H9 (cell line): ENCODE measurements at regions not wholly inside any gene's neighbourhood (a gene's known extent, or its start where the extent isn't known, plus 50 kb on each side); places are given as distances from the start of the nearest gene placed in this dataset.

Experiments used
- DNase-seq: peaks from one replicate; pipeline ENCODE4 v3.0.0-alpha.2; 2017
- H2AFZ ChIP-seq: one replicate; pipeline ENCODE4 v1.6.1; 2013; ENCODE audit warnings: mild to moderate bottlenecking, low read length, control low read depth, moderate library complexity
- H2AK5ac ChIP-seq: 2 replicates; pipeline ENCODE4 v1.6.1; 2013; ENCODE audit warnings: low read length, control low read depth, mixed read lengths; ENCODE audit not compliant: insufficient read length
- H2BK120ac ChIP-seq: one replicate; pipeline ENCODE4 v1.6.1; 2013; ENCODE audit warnings: low read depth, mild to moderate bottlenecking, low read length, control low read depth, inconsistent platforms; ENCODE audit not compliant: poor library complexity, severe bottlenecking
- H2BK12ac ChIP-seq: 2 replicates; pipeline ENCODE4 v1.6.1; 2013; ENCODE audit warnings: low read length, control low read depth, mixed read lengths, low read depth; ENCODE audit not compliant: insufficient read length
- H2BK15ac ChIP-seq: 2 replicates; pipeline ENCODE4 v1.6.1; 2013; ENCODE audit warnings: low read depth, low read length, control low read depth
- H2BK20ac ChIP-seq: one replicate; pipeline ENCODE4 v1.6.1; 2013; ENCODE audit warnings: low read depth, mild to moderate bottlenecking, low read length, control low read depth, inconsistent platforms; ENCODE audit not compliant: poor library complexity, severe bottlenecking
- H2BK5ac ChIP-seq: 2 replicates; pipeline ENCODE4 v1.6.1; 2013; ENCODE audit warnings: low read length, control low read depth, mixed read lengths; ENCODE audit not compliant: insufficient read length
- H3K14ac ChIP-seq: 2 replicates; pipeline ENCODE4 v1.6.1; 2013; ENCODE audit warnings: low read length, control low read depth; ENCODE audit not compliant: insufficient read depth
- H3K18ac ChIP-seq: 2 replicates; pipeline ENCODE4 v1.6.1; 2013; ENCODE audit warnings: low read depth, mild to moderate bottlenecking, mixed read lengths, low read length, control low read depth; ENCODE audit not compliant: insufficient read length
- H3K23ac ChIP-seq: 2 replicates; pipeline ENCODE4 v1.6.1; 2013; ENCODE audit warnings: low read length, control low read depth, mixed read lengths, low read depth; ENCODE audit not compliant: insufficient read length
- H3K23me2 ChIP-seq: 2 replicates; pipeline ENCODE4 v1.6.1; 2013; ENCODE audit warnings: low read depth, mild to moderate bottlenecking, mixed read lengths, low read length, control low read depth; ENCODE audit not compliant: insufficient read length, poor library complexity, severe bottlenecking
- H3K27ac ChIP-seq: 2 replicates; pipeline ENCODE4 v1.5.1; 2013; ENCODE audit warnings: low read length, control low read depth, mixed read lengths, low read depth; ENCODE audit not compliant: insufficient read length
- H3K27me3 ChIP-seq: 2 replicates; pipeline ENCODE4 v1.6.1; 2013; ENCODE audit warnings: low read length, control low read depth, inconsistent platforms; ENCODE audit not compliant: insufficient read depth
- H3K4ac ChIP-seq: 2 replicates; pipeline ENCODE4 v1.6.1; 2013; ENCODE audit warnings: low read depth, mild to moderate bottlenecking, control low read depth, inconsistent platforms, low read length, moderate library complexity
- H3K4me1 ChIP-seq: 2 replicates; pipeline ENCODE4 v1.6.1; 2013; ENCODE audit warnings: low read length, control low read depth, inconsistent platforms; ENCODE audit not compliant: insufficient read depth
- H3K4me2 ChIP-seq: 2 replicates; pipeline ENCODE4 v1.6.1; 2013; ENCODE audit warnings: low read length, control low read depth, mixed read lengths; ENCODE audit not compliant: insufficient read length, insufficient read depth
- H3K56ac ChIP-seq: 2 replicates; pipeline ENCODE4 v1.6.1; 2013; ENCODE audit warnings: low read depth, mild to moderate bottlenecking, mixed read lengths, low read length, control low read depth; ENCODE audit not compliant: insufficient read length
- H3K79me1 ChIP-seq: 2 replicates; pipeline ENCODE4 v1.6.1; 2013; ENCODE audit warnings: low read depth, mild to moderate bottlenecking, moderate library complexity, low read length, control low read depth, inconsistent platforms; ENCODE audit not compliant: insufficient read depth, poor library complexity, severe bottlenecking
- H3K79me2 ChIP-seq: 2 replicates; pipeline ENCODE4 v1.6.1; 2013; ENCODE audit warnings: low read length, control low read depth, inconsistent platforms; ENCODE audit not compliant: insufficient read depth
- H3K9ac ChIP-seq: 2 replicates; pipeline ENCODE4 v1.6.1; 2013; ENCODE audit warnings: low read length, control low read depth, mixed read lengths; ENCODE audit not compliant: insufficient read length; ENCODE audit errors: extremely low read depth
- H3K9me3 ChIP-seq: one replicate; pipeline ENCODE4 v1.6.1; 2013; ENCODE audit warnings: low read depth, low read length, inconsistent platforms; ENCODE audit not compliant: control insufficient read depth
- H3T11ph ChIP-seq: one replicate; pipeline ENCODE4 v1.6.1; 2013; ENCODE audit warnings: mild to moderate bottlenecking, low read length, control low read depth, inconsistent platforms
- H4K20me1 ChIP-seq: one replicate; pipeline ENCODE4 v1.6.1; 2013; ENCODE audit not compliant: control insufficient read depth, insufficient read length, insufficient read depth
- H4K5ac ChIP-seq: 2 replicates; pipeline ENCODE4 v1.6.1; 2013; ENCODE audit warnings: low read depth, mild to moderate bottlenecking, mixed read lengths, low read length, control low read depth; ENCODE audit not compliant: insufficient read length
- H4K8ac ChIP-seq: replicated peaks from 2 replicates; pipeline ENCODE4 v1.6.1; 2013; ENCODE audit warnings: low read length, control low read depth, mixed read lengths, low read depth; ENCODE audit not compliant: insufficient read length
- H4K91ac ChIP-seq: 2 replicates; pipeline ENCODE4 v1.6.1; 2013; ENCODE audit warnings: low read depth, mild to moderate bottlenecking, moderate library complexity, mixed read lengths, low read length, control low read depth; ENCODE audit not compliant: insufficient read length
- H3K27ac Mint-ChIP-seq, 3 experiments: 2 replicates in 2 of 3; 3 replicates in 1 of 3; pipeline ENCODE4 v1.8.0; 2020 to 2021; ENCODE audit warnings: mixed read lengths in 3 of 3, mild to moderate bottlenecking in 1 of 3, moderate library complexity in 1 of 3
- H3K27me3 Mint-ChIP-seq: 2 replicates; pipeline ENCODE4 v1.8.0; 2021; ENCODE audit warnings: low read depth, mild to moderate bottlenecking, moderate library complexity, mixed read lengths
- H3K36me3 Mint-ChIP-seq, 3 experiments: 2 replicates in 2 of 3; 3 replicates in 1 of 3; pipeline ENCODE4 v1.8.0; 2020 to 2021; ENCODE audit warnings: low read depth in 3 of 3, mixed read lengths in 3 of 3; ENCODE audit not compliant: insufficient read depth in 1 of 3
- H3K4me1 Mint-ChIP-seq, 2 experiments: 2 replicates each; pipeline ENCODE4 v1.8.0; 2020; ENCODE audit warnings: mixed read lengths in 2 of 2
- H3K4me3 Mint-ChIP-seq, 2 experiments: 2 replicates in 1 of 2; 3 replicates in 1 of 2; pipeline ENCODE4 v1.8.0; 2020 to 2021; ENCODE audit warnings: mild to moderate bottlenecking in 2 of 2, mixed read lengths in 2 of 2, moderate library complexity in 1 of 2
- H3K9me3 Mint-ChIP-seq, 2 experiments: 2 replicates in 1 of 2; 3 replicates in 1 of 2; pipeline ENCODE4 v1.8.0; 2020; ENCODE audit warnings: mild to moderate bottlenecking in 2 of 2, mixed read lengths in 2 of 2, moderate library complexity in 1 of 2
- CTCF ChIP-seq: fragments of 200-600 bp; sonication (generic); conservative IDR thresholded peaks from 3 replicates; pipeline ENCODE4 v1.8.0; 2021; ENCODE audit warnings: antibody characterized with exemption, mild to moderate bottlenecking
- WGBS: extraction: QIAGEN DNeasy Blood & Tissue Kit; methylation state at CpG from one replicate; pipeline ENCODE4 v1.1.7; 2013; ENCODE audit warnings: missing lambda C conversion rate, low lambda C conversion rate, mixed read lengths; ENCODE audit not compliant: insufficient read length; ENCODE audit errors: extremely low coverage; 5-methylcytosine and 5-hydroxymethylcytosine counted together

- no peaks in the 10 kb centered on the region for H4K20me1 ChIP-seq
- DNase-seq = no peak
- no peak overlapping the region for H4K5ac ChIP-seq
- no peak overlapping the region for H2BK120ac ChIP-seq
- Mint-ChIP-seq H3K27ac (no peak overlapping the region), H3K4me1 (no peaks in the 10 kb centered on the region), H3K9me3 (no peaks in the 10 kb centered on the region), H3K36me3 (no peaks in the 10 kb centered on the region), H3K4me3 (no peak overlapping the region), H3K27me3 (no peaks in the 10 kb centered on the region)
- no peaks in the 10 kb centered on the region for H3K4me1 ChIP-seq
- no peak overlapping the region for H2BK12ac ChIP-seq
- H3K23ac ChIP-seq = no peak overlapping the region
- H3K4ac ChIP-seq = no peak overlapping the region
- H3K27me3 ChIP-seq = no peaks in the 10 kb centered on the region
- H3K79me2 ChIP-seq = no peaks in the 10 kb centered on the region; the same call in 1 of the 2 replicates
- no peak overlapping the region for H4K8ac ChIP-seq
- H3K27ac ChIP-seq = no peak overlapping the region
- H3T11ph ChIP-seq = no peak overlapping the region
- no peak overlapping the region for H3K9ac ChIP-seq
- no peak for TF ChIP-seq CTCF
- no peak overlapping the region for H3K14ac ChIP-seq
- no peak overlapping the region for H3K4me2 ChIP-seq
- H4K91ac ChIP-seq = no peak overlapping the region
- no peak overlapping the region for H2AFZ ChIP-seq
- no peak overlapping the region for H2BK15ac ChIP-seq
- H3K23me2 ChIP-seq = no peaks in the 10 kb centered on the region
- no peaks in the 10 kb centered on the region for H3K9me3 ChIP-seq
- H3K79me1 ChIP-seq = no peaks in the 10 kb centered on the region
- no peak overlapping the region for H3K56ac ChIP-seq
- H3K18ac ChIP-seq = no peak overlapping the region
- H2AK5ac ChIP-seq = no peak overlapping the region
- no CpG with 5 or more reads among the region's 2 CpGs for WGBS
- no peak overlapping the region for H2BK5ac ChIP-seq
- no peak overlapping the region for H2BK20ac ChIP-seq
These were observed 523.9 kb upstream of the ADGRL4 start for GRCh38 chr1:79530476-79530875.
